HG03095 (cell line): ENCODE measurements at regions not wholly inside any gene's neighbourhood (a gene's known extent, or its start where the extent isn't known, plus 50 kb on each side); places are given as distances from the start of the nearest gene placed in this dataset.
"Not testable (repeated sequence)": the region's sequence is repeated elsewhere in the genome, so short reads cannot be mapped to it uniquely, and the experiment has no call there.

Experiments used
- ATAC-seq: cut with Tn5 transposase; IDR thresholded peaks from one replicate; pipeline ENCODE4 v1.9.1; 2021; ENCODE audit warnings: moderate library complexity; ENCODE audit not compliant: unreplicated experiment

DNA sequence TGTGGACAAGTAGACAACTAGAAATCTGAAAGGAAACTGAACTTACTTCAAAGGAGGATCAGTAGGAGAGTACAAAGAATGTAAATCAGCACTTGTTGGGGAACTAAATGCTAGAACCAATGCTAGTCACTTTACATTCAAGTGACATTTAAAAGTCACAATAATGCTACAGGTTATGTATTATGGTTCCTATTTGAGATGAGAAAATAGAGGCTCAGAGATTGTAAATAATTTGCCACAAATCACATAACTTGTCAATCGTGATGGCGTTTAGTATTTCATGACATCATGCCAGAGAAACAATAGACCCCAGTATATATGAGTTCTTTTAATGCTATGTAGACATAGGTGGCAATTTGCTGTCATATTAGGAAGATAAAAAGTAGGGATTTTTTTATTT is 467.8 kb upstream of the CBLB start:
- no peak for ATAC-seq

DNA sequence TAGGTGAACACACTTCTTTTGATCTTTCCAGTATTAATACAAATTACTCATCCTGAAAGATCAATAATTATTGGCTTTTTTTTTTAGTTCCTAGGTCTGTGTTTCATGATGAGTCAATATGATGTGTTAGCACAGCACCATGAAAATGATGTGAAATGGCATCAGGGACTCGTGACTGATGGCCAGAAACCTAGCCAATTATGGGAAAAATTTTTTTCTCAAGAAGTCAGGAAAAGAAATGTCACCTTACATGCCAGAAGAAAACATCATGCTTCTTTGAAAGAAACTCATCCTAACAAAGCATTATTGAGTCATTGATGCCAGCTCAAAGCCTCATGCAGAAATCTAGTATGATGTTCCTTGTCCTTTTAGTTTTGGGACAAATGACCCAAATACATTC is 468.3 kb upstream of the CBLB start:
- no peak for ATAC-seq

DNA sequence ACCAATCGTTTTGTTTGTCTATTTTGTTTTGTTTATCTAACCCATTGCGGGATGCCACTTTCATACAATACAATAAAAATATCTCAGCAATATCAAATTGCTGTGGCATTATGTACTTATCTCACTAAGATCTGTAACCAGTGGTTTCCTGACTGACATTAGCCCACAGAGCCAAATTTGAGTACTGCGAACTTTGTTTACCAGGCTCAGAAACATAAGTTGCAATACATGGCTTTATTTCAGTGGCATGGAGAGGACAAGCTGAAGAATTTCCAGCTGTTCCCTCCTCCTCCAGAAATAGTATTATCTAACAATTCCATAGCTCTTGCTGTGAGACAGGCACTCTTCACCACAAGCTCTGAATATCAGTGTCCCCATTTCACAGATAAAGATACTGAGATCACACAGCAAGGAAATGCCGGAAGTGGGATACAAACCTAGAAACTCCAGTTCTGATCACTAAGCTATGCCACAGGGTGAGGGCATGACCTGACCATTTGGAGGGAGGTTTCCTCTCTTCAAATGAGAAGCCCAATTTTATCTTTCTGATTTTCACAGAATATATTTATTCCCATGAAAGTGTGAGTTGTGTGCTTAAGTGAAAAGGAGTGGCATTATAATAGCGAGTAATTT is 469.9 kb upstream of the CBLB start:
- no peak for ATAC-seq

DNA sequence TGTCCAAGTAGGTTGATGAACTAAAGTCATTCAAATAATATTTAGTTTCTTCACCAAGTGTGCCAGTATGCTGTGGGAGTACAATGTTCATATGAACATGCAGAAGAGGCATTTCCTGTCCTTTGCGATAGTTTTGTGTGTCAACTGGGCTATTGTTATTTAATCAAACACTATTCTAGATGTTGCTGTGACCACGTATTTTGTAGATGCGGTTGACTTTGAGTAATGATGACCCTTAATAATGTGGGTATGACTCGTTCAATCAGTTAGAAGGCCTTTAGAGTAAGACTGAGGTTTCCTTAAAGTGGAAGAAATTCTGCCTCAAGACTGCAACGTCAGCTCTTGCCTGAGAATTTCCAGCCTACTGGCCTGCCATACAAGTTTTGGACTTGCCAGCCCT is 470.7 kb upstream of the CBLB start:
- no peak for ATAC-seq

DNA sequence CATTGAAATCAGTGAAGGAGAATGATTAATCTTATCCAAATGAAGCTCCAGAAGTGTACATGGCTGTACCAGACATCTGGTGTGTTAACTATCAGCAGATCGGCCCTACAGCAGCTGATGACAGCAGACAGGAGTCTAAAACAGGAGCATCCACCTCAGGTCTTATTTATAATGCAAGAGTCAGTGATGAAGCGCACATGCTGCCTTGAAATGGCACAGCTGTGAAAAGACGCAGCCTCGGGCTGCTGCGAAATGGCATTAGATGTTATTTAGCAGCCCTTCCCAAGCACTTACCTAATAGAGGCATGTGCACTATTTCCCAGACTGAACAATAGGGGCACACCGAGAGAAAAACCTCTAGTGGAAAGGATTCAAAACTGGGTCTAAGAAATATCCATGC is 472.3 kb upstream of the CBLB start:
- ATAC-seq: no peak

DNA sequence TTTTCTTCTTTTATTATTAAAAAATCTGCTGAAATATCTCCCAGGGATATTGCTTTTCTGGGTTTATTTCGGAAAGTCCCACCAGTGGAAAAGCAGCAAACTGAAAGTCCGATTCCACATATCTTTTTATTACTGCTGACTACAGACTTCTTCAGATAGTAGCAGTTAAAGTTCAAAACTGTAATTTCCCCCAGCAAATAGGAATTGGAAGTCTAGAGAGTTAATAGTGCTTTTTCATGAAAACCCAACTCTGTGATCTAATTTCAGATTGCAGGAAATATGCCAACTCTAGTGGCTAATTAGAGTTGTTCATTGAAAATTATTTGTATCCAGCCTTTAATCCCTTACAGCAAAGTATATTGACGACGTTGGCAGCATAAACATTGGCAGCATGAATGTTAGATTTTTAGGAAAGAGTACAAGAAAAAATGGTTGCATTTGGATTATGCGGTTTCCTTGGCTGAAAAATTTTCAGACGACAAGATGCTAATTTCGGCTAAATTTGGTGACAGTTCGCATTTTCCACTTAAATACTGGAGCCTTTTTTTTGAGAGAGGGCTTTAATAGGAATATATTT is 472.9 kb upstream of the CBLB start:
- ATAC-seq: no peak

DNA sequence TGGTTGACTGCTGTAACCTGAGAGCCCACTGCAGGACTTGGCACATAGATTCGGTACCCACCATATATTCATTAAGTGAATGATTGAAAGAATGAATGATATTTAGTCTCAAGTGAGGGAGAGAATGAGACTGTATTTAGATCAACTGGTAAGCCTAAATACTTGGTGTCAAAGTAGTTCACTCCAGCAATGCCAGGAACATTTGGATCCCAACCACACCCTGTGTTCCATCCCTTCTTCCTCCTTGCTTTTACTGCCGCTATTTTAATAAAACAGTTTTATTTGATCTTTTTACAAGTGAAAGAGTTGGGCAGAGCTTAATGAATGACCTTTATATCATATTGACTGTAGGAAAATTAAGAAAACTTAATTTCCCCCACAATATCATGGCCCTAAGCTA is 473.6 kb upstream of the CBLB start:
- no peak for ATAC-seq

DNA sequence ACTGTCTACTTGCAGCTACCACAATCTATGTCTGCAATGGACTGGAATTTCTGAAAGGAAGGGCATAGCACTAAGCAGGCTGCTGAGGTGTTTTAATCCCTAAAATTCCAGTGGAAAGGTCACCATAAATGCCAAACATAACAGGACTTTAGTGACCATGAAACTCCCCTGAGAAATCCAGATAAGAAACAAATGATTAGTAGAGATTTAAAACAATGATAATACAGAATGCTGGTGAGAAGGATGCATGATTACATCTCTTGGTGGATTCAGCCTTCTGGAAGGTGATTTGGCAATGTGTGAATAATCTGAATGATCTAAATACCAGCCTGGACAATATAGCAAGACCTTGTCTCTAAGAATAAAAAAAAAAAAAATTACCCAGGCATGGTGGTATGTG is 475.0 kb upstream of the CBLB start:
- no peak for ATAC-seq

DNA sequence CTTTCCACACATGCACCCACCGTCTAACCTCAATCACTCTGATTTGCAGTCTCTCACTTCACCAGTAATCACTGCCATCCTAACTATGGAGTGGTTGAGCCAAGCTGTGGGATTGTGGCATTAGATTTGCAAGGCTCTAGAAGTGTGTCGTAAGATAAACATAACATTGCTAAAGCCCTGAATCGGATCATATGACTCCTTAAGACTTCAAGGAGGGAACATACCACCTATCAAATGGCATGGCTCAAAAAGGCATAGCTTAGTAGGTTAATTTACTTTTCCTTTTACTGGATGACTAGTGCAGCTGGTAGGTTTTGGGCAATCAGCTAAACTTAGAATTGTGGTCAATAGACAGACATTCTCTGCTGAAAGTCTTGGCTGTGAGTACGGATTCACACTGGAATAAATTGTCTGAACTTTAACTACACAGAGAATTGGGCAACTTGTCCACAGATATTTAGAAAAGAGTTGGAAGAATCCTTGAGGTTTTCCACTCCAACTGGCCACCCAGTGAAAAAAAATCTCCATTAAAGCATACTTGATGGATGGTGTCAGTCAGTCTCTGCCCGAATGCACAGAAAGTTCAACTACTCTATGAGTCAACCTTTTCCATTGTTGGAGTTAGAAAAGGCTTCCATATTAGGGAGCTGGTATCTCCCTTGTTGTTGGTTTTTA is 476.7 kb upstream of the CBLB start:
- no peak for ATAC-seq

DNA sequence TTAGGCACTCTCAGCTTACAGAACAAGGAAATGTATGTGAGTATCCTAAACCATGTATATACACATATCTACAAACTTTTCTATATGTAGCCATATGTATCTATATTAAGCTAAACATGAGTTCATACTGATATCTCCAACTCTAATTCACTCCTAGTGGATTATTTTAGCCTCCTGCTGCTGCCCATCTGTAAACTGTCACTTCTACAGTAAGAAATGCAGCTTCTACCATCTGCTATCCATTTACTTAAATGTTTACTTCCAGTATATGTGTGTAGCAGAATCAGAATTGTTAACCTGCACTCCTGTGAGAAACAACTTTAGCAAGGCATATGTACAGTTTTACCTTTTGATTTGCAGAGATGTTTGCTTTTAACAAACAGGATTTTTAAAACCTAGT is 478.5 kb upstream of the CBLB start:
- ATAC-seq: no peak

DNA sequence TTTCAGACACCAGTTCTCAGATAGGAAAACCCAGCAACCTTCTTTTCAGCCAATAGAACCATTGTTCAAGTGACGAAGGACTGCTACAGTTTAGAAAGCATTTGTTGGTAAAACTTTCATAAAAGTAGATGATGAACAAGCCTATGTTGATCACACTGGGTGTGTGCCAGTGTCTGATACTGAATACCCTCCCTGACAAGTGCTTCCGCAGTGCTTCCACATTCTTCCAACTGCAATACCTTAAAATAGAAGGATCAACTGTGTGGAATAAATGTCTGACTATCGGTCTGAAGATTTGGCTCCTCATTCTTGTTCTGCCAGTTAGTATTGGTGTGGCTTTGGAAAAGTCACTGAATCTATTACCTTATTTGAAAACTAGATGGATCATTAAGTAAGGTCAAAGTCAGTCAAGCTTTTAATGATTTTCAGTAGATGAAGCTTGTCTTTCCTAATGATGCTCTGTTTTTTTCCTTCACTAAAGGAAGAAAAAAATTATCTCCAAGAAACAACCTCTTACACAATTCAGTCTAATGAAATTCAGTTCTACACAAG is 479.4 kb upstream of the CBLB start:
- no peak for ATAC-seq

DNA sequence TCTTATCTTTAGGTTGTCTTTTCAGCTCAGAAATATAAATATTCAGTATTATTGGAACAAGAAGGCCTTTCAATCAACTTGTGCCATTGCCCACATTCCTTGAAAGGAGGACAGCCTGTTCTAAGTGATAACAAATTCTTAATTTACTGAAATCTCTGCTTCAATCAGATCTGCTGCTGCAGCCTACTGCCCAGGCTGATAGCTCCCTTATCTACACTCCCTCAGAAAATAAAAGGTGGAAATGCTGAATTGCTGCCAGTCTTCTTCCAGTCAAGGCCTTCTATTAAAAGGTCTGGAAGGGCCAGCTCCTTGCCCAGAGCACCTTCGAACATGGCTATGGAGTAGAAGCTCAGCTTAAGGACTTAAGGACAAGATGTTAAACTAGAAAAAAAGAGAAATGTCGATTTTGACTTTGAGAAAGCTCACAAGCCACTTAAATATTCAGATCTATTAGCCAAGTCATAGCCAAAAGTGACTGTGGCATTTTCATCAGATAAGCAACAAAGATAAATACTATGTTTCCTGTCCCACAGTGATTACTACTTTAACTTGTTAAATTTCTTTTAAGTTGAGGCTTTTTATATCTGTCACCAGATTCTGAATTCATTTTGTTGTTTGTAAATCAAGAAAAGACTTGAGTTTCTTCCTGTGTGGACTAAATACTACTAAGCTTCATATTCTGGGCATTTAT is 480.5 kb upstream of the CBLB start:
- ATAC-seq: no peak

DNA sequence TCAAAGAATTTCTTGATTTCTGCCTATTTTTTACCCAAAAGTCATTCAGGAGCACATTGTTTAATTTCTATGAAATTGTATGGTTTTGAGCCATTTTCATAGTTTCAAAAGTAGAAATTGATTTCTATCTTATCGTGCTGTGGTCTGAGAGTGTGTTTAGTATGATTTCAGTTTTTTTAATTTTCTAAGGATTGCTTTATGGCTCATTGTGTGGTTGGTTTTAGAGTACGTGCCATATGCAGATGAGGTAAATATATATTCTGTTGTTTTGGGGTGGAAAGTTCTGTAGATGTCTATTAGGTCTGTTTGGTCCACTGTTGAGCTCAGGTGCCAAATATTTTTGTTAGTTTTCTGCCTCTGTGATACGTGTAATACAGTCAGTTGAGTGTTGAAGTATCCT is 487.1 kb upstream of the CBLB start:
- ATAC-seq: no peak

DNA sequence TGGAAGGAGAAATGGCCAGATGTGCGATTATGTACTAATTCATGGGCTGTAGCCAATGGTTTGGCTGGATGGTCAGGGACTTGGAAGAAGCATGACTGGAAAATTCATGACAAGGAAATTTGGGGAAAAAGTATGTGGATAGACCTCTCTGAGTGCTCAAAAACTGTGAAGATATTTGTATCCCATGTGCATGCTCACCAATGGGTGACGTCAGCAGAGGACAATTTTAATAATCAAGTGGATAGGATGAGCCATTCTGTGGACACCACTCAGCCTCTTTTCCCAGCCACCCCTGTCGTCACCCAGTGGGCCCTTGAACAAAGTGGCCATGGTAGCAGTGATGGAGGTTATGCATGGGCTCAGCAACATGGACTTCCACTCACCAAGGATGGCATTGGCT is 490.9 kb upstream of the CBLB start:
- ATAC-seq: no peak

DNA sequence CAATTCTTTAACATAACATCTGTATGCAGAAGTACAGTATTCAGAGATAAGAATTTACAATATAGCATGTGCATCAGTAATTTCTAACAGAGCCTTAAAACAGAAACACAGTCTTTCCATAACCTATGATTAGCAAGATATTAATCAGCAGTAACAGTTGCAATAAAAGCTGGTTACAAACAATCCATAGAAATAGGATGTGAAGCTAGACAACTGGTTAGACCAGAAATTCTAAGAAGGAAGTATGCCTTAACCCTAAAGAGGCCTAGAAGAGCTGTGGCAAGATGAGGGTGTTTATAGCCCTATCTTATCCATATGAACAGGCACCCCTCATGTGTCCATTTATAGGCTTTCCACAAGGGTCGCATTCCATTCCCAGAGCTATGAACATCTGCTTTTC is 492.1 kb upstream of the CBLB start:
- ATAC-seq: not testable (repeated sequence)

DNA sequence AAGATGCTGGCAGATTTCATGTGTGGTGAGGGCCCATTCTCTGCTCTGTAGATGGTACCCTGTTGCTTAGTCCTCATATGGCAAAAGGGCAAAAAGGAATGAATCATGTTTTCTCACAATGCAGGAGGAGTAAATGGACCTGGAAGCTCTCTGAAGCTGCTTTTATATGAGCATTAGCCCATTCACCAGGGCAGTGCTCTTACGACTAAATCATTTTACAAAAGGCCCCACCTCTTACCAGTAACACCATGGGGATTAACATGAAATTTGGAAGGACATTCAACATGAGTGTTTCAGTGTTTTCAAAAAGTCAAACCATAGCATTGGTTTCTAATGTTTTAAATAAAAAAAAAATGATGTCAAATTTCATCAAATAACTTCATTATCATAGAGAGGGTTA is 495.7 kb upstream of the CBLB start:
- no peak for ATAC-seq

DNA sequence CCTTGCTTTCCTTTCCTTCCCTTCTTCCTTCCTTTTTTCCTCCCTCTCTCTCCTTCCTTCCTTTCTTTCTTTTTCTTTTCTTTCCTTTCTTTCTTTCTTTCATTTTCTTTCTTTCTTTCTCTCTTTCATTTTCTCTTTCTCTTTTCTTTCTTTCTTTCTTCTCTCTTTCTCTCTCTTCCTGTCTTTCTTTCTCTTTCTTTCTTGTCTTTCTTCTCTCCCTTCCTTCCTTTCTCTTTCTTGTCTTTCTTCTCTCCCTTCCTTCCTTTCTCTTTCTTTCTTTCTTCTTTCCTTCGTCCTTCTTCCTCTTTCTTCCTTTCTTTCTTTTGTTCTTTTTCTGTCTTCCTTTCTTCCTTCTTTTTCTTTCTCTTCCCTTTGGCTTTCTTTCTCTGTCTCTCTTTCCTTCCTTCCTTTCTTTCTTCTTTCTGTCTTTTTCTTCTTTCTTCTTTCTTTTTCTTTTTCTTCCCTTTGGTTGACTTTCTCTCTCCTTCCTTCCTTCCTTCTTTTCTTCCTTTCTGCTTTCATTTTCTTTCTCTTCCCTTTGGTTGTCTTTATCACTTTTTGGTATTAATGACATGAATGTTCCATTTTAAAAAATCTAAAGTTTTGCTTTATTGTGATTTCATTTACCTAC is 496.4 kb upstream of the CBLB start:
- ATAC-seq: no peak

DNA sequence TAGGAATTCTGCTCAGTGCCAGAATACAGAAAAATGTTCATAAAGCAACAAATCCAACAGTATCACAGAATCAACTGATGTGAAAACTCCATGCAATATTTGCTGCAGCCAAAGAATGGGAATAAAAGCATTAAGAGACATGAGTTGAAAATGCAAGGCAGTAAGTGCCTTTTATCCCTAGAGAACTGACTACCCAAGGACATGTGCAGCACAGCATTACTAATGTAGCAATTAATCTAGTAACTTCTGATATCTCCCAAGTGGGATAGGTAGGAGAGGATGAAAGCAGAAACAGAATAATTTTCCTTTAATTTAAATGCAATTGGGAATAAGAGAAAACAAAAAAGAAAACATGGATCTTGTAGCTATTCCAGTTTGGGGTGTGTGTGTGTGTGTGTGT is 497.5 kb upstream of the CBLB start:
- ATAC-seq: no peak

DNA sequence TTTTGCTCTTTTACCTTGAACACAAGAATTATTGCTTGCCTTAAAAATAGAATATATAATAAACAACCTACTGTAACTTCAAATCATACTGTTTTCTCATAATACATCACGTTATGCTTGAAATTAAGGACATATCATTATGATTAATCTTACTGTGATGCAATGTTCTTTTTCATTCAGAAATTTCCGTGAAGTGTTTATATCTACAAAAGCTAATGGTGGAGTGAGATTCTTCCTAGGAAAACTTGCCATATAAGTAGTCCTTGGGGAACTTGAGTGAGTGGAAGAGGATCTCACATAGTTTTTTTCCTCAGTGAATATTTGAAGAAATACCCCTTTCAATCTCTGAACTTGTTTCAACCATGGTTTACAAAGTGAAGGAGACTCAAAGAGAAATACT is 498.7 kb upstream of the CBLB start:
- ATAC-seq: no peak

DNA sequence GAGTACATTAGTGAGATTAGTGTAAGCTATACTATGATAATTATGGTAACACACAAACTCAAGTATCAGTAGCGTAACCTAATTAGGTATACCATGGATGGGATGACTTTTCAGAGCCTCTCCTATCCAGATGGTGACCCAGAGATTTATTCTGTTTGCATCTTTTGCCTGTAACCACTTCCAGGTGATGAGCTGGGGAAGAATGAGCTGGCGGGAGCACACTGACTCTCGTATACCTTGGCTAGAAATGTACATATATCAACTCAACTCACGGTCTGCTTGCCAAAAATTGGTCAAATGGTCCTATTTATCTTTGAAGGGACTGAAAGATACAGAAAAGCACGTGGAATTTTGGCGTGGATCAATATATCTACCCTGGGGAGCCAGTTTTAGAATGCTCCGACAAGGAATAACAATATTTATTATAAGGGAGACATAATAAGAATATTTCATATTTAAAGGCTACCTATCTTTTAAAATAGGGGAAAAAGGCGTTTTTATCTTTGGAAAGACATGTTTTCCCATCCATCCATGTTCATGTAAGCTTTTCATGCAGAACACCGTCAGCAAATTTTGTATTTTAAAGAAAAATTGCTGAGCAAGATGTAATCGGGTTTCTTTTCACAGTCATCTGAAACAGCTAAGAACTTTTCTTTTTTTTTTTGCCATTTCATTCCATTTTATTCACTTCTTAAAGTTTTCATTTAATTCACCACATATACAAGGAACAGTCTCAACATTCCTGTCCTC is 502.6 kb upstream of the CBLB start:
- no peak for ATAC-seq
